ENCODE measurements at regions not wholly inside any gene's neighbourhood (a gene's known extent, or its start where the extent isn't known, plus 50 kb on each side); places are given as distances from the start of the nearest gene placed in this dataset.
A peak's percentile ranks its signal among the peaks of the same experiment; 100 is the strongest.

DNA sequence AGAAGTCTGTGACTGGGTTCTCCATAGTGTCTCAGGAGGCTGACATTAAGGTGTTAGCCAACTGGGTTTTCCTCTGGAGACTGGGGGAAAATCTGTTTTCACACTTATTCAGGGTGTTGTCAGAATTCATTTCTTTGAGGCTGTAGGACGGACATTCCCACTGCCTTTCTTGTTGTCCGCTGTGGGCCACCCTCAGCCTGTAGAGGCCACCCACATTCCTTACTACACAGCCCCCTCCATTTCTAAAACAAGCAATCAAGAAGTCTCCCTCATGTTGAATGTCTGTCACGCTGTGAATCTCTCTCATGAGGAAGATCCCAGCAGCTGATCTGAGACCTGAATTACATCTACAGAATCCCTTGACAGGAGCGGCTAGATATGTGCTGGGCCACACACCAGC, 295.5 kb upstream of the RUNX1 start:
- DNase-seq (ENCODE audit: low spot score), result no peak

DNA sequence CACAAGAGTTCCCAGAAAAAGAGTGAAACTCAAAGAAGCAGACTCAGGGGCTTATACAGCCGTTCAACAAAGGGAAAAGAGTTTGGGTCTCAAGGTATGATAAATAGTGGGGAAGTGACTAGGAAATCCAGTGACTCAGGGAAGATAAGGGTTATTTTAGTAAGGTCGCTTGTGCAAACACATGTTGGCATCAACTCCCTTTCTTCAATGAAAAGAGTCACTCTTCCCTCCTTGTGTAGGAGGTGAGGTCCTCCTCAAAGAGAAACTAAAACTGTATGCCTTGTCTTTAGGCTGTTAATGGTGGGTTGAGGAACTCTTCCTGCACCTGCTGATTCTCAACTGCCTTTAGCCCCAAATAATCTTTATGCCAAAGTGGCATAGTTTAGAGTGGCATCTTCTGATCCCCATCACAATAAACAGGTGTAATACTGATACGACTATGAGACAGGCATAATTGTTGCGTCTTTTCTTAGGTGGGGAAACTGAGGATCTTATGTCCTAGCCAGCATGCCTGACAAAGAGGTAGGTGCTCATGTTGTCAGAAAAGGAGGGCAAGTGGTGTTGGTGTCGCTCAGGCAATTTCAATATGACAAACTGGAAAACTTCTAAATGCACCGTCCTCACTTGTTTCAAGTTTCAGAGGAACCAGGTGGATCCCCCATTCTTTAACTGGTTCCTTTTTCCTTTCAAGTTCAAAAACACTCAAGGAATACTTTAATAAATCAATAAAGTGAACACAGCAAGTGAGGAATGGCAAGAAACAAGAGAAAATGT, 294.1 kb upstream of the RUNX1 start:
- DNase-seq (ENCODE audit: low spot score), result no peak

DNA sequence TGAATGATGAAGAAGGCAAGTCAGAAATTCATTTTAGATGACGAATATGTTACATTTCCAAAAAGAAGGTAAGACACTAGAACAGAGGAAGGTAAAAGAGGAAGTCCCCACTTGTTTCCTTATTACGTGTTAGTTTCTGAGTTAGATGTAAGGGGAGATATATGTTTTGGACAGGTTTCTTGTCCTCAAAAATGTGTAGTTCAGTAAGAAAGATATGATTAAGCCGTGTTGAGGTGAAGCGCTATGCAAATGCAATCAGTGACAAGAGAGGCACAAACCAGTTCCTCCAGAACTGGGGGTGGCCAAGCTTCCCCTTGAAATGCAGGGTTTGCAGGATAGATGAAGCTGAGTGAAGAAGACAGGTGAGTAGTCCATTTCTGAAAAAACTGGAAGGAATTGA, 293.3 kb upstream of the RUNX1 start:
- no peak for DNase-seq (ENCODE audit: low spot score)

DNA sequence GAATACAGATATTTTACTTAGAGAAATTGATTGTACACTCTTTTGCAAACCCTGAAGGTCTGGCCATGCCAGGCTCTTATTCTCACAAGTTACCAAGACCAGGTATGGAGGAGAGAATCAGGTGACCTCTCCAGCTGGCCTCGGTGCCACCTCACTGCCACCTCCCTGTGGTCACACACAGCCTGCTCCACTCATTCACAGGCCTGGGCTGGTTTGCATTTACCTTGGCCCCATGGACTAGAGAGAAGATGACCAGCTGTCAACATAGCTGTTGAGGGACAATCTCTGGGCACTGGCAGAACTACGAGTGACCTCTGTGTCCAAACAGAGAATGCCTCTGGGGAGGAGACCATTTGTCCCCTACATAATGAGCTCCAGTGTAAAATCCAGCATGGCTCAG, 291.2 kb upstream of the RUNX1 start:
- DNase-seq (ENCODE audit: low spot score), result no peak

DNA sequence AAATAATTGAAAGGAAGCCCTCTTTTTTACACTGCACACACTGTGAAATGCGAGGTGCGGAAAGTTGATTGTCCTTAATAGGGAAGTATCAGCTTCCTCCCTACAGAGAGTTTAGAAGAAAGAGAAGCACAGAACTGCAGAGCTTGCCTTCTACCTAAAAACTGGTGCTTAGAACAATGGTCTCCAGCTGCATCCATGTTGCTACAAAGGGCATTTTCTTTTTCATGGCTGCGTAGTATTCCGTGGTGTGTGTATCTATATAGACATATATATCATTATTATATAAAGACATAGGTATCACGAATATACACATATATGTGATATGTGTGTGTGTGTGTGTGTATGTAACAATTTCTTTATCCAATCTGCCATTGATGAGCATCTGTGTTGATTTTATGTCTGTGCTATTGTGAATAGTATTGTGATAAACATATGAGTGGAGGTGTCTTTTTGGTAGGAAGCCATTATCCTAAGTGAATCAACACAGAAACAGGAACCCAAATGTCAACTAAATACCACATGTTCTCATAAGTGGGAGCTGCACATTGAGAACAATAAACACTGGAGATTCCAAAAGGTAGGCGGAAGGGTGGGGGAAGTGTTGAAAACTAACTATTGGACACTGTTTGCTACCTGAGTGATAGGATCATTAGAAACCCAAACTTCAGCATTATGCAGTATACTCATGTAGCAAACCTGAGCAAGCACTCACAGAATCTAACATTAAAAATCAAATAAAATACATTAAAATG, 290.0 kb upstream of the RUNX1 start:
- DNase-seq (ENCODE audit: low spot score), result no peak

DNA sequence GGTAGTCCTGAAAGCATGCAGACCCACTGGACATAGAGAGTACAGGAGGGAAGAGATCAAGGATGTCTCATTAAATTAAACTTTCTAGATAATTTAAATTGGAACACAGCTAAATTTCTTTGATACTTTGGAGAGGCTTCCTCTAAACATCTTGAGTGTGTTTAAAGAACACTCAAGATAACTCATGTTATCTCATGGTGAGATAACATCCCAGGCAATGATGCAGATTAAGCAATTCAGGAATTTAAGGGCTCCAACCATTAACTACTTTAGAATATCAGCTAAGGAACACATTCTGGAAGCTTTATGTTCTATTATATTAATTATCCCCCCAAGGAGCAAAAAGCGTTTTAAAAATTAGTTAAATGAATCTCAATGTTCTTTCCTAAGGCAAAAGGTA, 289.2 kb upstream of the RUNX1 start:
- DNase-seq (ENCODE audit: low spot score), result no peak

DNA sequence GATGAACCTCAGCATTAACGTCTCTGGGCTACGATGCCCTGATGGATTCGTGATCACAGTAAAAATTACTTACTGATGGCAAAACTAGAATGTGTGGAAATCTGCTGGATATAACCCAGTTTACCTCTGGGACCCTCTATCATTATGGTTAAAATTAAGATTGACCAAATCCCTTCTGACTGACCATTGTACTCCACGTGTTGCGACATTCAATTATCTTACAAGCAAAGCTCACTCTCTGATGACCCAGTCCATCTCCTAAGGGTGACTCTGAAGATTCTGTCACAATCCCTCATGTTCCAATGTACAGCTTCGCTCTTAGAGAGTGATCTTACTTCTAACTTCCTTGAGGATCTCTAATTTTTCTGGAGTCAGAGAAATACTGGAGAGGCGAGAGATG, 288.5 kb upstream of the RUNX1 start:
- DNase-seq (ENCODE audit: low spot score), result no peak

DNA sequence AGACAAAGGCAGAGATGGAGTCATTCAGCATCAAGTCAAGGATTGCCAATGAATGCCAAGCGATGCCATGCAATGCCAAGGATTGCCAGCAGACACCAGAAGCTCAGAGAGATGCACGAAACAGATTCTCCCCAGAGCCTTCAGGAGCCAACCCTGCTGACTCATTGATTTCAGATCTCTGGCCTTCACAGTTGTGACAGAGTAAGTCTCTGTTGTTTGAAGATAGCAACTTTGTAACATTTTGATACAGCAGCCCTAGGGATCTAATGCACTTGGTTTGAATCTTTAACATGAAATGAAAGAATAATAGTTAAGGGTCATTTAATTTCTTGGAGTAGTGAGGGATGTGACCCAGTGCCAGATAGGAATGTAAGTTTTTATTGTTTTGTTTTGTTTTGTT, 287.4 kb upstream of the RUNX1 start:
- no peak for DNase-seq (ENCODE audit: low spot score)

DNA sequence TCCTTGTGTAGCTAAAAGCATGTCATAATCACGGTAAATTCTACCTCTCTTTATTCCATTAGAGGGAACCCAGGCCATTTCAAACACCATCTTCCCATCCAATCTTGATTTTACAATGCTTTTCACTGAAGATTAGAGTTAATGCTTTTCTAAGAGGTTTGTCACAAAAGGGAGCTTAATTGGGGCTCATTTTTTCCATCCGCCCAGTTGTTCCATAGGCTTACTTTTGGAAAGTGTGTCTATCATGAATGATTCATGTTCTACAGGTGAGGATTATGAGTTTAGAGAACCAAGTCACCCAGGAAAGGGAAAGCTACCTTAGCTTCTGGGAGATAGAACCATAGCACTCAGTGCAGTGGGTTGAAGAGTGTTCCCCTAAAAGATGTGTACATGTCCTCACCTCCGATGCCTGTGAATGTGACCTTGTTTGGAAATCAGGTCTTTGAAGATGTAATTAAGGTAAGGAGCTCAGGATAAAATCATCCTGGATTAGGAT, 286.9 kb upstream of the RUNX1 start:
- no peak for DNase-seq (ENCODE audit: low spot score)

DNA sequence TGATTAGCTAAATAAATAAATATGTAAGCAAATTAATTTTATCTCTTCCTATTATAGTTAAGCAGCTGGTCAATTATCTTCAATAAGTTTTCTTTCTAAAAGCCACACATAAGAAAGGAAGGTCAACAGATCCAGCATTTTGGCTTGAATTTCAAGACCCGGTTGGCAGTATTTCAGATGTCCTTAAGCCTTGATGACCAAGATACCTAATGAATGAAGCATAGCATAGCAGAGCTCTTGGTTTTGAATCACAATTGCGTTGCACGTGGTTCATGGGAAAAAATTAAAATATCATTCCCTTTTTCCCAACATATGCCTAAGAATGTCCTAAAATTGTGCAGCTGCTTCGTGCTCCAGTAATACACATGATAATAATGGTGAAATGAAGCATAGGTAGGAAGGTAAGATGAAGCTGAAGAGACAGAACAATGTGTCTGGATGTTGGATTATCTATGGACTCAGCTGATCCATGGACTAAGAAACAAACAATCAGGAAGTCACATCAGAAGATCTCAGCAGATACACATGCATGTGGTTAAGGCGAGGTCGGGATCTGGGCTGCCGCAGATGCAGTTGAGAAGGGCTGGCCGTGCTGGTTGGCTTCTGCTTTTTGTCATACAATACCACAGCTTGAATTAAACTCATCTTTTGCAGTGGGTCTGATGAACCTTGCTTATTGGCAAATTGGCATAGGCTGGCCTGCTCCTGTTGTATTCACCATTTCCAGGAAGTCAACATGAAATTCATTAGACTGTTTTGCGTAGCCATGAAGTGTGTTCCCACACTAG, 284.9 kb upstream of the RUNX1 start:
- no peak for DNase-seq (ENCODE audit: low spot score)

DNA sequence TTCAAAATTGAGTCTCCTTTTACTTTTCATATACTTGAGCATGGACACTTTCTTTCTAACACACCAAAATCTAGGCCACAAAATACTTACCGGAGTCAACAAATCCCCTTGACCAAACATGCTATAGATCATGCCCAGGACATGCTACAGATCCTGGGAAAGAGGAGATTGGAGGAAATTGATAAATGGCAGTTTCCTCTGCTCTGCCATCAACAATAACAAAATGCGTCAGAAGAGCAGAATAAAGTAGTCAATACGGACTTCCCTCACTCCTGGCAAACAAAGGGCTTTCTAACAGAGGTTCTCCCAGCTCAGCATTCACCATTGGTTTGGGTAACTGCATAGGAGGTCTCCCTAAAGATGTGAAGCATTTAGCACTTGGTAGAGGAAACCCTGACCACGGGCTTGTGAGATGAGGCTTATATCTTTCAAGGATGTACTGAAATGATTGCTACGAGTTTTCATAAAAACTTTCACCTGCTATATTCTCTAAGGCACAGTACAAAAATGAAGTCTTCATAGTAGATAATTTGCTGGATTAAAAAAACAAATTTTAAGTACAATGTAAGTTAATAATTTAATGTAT, 283.8 kb upstream of the RUNX1 start:
- DNase-seq (ENCODE audit: low spot score), result no peak

DNA sequence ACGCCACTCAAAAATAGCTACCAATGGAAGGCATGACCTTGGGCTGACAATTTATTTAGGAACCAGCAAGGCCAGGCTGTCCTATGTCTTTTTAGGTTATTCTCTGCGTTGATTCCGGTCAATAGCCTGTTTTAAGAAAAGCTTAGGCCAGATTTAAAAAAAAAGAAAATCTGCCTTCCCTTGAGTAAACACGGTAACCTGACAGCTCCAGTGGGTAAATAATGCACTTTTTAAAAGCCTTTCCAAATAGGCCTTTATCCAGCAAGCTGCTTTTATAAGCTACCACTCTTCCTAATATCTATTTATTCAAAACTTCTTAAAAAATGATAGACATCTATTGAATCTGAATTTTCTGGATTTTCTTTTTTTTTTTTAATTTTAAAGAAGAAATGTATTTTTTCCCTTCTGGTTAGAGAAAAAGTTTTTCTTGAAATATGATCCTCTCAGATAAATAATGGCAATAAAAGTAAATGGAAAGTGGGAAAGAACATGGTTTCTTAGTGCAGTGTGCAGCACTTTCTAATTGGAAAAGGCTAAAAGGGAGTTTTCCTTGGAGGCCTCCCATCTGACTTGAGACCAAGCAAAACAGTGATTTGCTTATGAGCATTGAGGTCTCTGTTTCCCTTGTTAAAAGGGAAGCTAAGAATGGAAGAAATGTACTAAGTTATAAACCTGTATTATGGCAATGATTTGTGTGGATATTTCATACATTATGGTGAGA, 281.0 kb upstream of the RUNX1 start:
- DNase-seq (ENCODE audit: low spot score), result no peak

DNA sequence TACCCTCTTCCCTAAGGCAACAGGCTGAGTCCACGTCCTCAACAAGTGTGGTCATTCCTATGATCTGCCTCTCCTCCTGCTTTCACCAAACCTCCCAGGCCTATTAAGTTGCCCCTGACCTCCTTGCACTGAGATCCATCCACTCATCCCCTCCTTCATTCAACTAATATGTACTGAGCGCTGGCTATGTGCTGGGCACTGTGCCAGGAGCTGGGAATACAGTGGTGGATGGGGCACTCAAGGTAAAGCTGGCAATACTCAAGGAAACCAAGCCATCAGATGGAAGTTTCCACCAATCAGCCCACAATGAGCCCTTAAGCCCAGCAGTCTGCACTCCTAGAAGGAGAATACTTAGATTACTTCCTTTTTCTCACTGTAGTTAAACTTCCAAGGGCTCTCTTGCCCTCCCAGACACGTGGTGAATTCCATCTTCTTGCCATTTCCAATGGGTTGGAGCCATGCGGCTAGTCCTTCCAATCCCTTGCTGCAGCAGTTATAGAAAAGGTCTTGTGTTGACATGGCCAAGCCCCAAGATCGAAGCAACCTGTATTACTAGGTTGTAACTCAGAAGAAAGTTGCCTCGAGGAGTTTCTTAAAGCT, 279.9 kb upstream of the RUNX1 start:
- DNase-seq (ENCODE audit: low spot score), result no peak

DNA sequence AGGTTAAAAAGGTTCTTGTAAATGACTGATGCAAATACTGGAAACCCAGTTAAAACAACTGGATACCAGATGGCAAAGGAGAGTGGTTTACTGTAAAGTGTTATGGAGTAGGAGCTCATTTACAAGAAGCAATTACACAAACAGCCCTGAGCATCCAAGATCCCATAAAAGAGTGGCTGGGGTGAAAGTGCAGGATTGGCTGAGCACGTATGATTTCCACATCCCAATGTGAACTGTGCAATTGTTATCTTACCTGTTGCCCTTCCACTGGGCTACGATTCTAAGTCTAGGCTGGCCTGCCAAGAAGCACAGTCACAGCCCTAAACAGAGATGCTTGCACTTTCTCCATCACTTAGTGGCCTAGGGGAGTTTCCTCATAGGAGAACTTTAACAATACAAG, 277.6 kb upstream of the RUNX1 start:
- DNase-seq (ENCODE audit: low spot score), result no peak

DNA sequence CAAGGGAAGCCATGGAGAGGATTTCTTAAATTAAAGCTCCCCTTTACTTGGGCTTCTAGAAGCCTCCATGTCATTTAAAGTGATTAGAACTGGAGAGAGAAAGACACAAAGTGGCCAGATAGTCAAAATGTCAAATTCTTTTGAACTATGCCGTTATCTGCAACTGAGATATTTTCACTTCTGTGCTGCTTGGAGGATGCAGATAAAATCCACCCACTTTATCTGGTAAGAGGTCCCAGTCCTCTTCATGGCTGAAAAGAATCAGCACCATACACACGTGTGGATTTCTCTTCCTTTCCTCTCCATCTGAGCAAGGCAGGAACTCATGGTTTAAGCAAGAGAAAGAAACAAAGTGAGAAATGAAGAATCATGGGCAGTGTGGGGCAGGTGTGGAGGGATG, 276.9 kb upstream of the RUNX1 start:
- no peak for DNase-seq (ENCODE audit: low spot score)

DNA sequence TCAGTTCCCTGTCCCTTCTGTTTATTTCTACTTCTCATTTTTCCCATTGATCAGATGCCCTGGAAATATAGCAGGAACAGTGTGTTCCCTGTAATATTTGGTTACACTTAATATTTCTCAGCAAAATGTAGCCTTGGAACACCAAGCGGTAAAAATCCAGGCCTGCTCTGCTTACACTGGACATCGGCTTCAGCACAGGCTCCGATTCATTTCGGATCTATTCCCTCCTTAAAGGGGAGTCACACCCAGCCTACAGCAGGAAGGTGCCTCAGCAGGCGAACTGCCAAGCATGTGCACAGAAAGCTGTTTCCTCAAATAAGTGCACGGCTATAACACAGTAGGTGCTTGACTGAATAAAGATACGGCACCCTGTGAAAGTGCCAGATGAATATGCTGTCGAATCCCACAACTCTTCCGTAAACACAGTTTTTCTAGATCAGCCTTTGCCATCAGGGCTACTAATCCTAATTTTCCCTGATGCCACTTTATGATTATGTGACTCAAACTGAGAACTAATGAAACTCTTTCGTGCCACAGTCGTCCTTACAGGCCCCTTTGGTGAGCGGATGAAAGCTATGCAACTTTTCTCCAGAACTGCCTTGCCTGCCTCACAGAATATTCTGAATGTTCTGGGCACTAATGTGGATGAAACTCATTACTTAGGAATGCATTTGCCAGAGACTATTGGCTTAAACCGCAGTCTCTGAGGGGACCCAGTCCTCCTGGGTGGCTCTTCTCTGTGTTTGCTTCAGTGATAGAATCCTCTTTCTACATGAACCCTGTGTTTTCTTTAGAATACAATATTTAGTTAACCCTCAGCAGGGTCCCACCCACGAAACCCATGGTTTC, 275.5 kb upstream of the RUNX1 start:
- peak; percentile 25 for DNase-seq (ENCODE audit: low spot score)

DNA sequence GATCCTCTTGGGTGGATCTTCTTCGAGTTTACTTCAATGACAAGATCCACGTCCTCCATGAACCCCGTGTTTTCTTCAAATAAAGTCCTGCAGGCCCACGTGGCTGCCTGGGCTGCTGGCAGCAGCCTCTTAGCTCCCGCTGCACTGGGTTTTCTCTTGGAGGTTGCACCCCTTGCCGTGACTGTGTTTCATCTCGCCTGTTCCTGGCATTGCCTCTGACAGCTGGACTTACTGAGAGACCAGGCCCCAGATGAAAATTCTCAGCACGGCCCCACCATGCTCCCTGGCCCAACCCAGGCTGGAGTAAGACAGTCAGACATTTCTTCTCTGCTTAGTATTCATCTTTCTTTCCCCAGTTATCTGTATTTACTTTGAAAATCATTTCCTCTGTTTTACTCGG, 274.8 kb upstream of the RUNX1 start:
- peak; percentile 87 for DNase-seq (ENCODE audit: low spot score)

DNA sequence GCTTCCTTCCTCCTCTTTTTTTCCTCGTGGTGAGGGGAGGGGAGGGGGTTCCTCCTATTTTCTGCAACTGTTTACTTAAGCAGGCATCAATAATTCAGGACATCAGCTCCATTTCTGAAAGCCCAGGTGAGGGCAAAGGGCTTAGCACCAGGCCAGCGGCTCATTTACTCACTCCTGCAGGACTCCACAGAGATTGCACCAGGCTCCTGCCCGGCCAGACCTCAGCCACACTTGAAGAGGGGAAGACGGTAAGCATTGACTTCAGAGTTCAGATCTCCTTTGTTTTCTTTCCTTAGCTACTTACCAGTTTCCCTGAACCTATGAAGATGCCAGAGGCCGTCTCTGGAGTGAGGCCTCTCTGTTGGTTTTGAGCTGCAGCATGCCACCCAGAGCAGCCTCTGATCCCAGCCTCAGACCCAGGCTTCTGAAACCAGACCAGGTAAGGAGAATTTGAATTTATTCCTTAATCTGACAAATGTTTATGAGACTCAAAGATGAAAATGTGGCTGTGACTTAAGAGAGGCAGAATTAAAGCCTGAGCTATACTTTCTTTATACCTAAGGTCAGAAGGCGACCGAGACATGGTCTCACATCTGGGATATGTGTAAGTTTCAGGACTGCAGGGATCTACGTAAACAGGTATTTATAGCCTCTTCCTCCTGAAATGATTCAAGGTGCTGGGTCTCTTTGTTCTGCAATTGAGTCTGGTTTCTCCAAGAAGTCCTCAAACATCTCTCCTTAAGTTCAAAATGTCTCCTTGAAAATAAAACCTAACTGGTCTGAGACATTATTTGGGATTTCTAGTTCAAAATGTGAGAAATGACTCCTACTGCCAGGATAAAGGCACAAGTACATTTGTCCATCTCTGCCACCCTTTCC, 272.5 kb upstream of the RUNX1 start:
- DNase-seq (ENCODE audit: low spot score), result no peak

DNA sequence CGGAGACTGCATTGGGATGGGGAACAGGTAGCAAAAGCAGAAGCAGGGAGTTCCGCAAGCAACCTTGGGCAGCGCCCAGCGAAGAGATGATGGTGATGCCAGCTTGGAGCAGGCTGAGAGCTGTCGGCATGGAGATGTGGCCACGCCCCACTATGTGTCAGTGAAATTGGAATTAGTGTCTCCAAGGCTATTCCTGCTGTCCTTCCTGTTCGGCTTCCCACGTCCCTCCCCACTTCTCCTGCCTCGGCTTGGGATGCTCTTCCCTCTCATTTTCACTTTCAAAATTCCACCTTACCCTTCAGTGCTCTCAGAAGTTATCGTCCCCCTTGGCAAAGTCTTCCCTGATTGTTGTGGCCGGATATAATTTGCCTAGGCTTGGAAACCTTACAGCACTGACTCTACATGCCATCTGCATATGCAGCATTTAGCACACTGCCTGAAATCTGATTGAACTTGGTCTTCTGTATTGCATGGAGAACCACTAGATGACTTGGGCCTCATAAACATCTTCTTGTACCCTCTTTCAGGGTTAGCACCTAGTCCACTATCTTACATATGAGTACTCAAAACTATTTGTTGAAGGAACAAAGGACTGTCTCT, 270.7 kb upstream of the RUNX1 start:
- no peak for DNase-seq (ENCODE audit: low spot score)

Measured in mucosa of gallbladder (tissue), 1 donor.